ENCODE measurements at regions not wholly inside any gene's neighbourhood (a gene's known extent, or its start where the extent isn't known, plus 50 kb on each side); places are given as distances from the start of the nearest gene placed in this dataset.

DNA sequence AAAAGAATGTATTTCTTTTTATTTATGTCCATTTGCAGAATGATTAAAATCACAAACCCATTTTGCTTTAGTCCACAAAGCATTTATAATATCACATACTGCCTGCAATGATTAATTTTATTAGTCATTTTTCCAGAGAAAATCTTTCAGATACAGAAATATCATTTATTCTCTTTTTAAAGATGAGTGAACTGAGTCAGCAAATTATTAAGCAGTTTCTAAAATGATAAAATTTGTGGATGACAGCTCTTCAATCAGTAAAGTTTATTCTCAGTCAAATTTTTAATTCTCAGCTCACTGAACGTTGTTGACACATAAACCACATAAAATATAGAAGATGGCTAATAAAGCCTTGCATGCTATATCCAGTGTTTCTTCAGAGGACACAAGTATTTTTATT is 485.5 kb downstream of the PRR32 start:
- no CpG with 5 or more reads among the region's 1 CpG for WGBS, 2 experiments (ENCODE audit: extremely low coverage in 2 of 2, insufficient read length in 1 of 2)
- DNase-seq (no peak), ATAC-seq (ENCODE audit: low read depth) (no peak)
- no peak overlapping the region for H3K4me2 ChIP-seq (ENCODE audit: low read depth, low read length)
- TF ChIP-seq SMC3 (IDR thresholded peaks at IDR 0.05; ENCODE audit: low read depth, low read length): no peak
- peak; percentile 78 for TF ChIP-seq MAFK (IDR thresholded peaks at IDR 0.05; ENCODE audit: low read depth, low read length)
- TF ChIP-seq BHLHE40 (IDR thresholded peaks at IDR 0.05; ENCODE audit: low read depth, low read length): no peak
- TF ChIP-seq FOS (IDR thresholded peaks at IDR 0.05; ENCODE audit: low read depth, low read length): no peak
- no peak for TF ChIP-seq POLR2A (IDR thresholded peaks at IDR 0.05; ENCODE audit: low read depth, low read length)
- TF ChIP-seq MXI1 (IDR thresholded peaks at IDR 0.05; ENCODE audit: borderline replicate concordance, low read depth, low read length): no peak
- TF ChIP-seq NFE2L2 (IDR thresholded peaks at IDR 0.05; ENCODE audit: low read depth, low read length): no peak
- intact Hi-C loops (cut with micrococcal nuclease) (no loop called here), dilution Hi-C loops (cut with HindIII; ENCODE audit: low sequenced_read_pairs, unreplicated experiment) (no loop called here), in situ Hi-C loops (cut with MboI; ENCODE audit: low sequenced_read_pairs) (no loop called here)
- no TSS peak for BruUV-seq (replicated peaks)
- H2AK9ac ChIP-seq (replicated peaks; ENCODE audit: low read depth, low read length, poor library complexity): no peak overlapping the region
- H3K27ac ChIP-seq (ENCODE audit: insufficient read depth, low read length): no peak overlapping the region
- H3K4me3 ChIP-seq (ENCODE audit: insufficient read depth, low read depth, low read length): no peak overlapping the region
- no peak overlapping the region for H2AK5ac ChIP-seq (ENCODE audit: low read depth, low read length)
- POLR2A ChIA-PET (ENCODE audit: unreplicated experiment): no interaction called here
- H3K23ac ChIP-seq (ENCODE audit: low read depth, low read length): no peak overlapping the region
- H3K36me3 ChIP-seq (ENCODE audit: control insufficient read depth, insufficient read depth, low read length): no peaks in the 10 kb centered on the region
- CTCF ChIA-PET: no interaction called here
- H4K20me1 ChIP-seq (ENCODE audit: insufficient read depth, low read length): no peaks in the 10 kb centered on the region
- H2BK120ac ChIP-seq (ENCODE audit: low read depth, low read length): no peak overlapping the region
- no peaks in the 10 kb centered on the region for H3K27me3 ChIP-seq (ENCODE audit: control insufficient read depth, insufficient read depth, low read length)
- H3K4ac ChIP-seq (ENCODE audit: low read depth, low read length): no peak overlapping the region
- no peak overlapping the region for H2BK20ac ChIP-seq (ENCODE audit: low read depth, low read length)
- H3K79me1 ChIP-seq (ENCODE audit: low read depth in 1 of 2, low read length in 2 of 2): no peaks in the 10 kb centered on the region
- H2AFZ ChIP-seq (replicated peaks; ENCODE audit: low read length, poor library complexity): no peak overlapping the region
- H4K8ac ChIP-seq (ENCODE audit: low read depth in 2 of 2, low read length in 2 of 2): no peak overlapping the region
- no peaks in the 10 kb centered on the region for H3K9me1 ChIP-seq (ENCODE audit: insufficient read depth, low read length)
- no peak overlapping the region for H3K14ac ChIP-seq (replicated peaks; ENCODE audit: low read depth, low read length)
- no peak overlapping the region for H2BK5ac ChIP-seq (ENCODE audit: low read depth, low read length, poor library complexity, severe bottlenecking)
- H4K91ac ChIP-seq (ENCODE audit: insufficient read depth, low read depth, low read length): no peak overlapping the region
- H3K9me3 ChIP-seq (ENCODE audit: control insufficient read depth, insufficient read depth, low read length): no peaks in the 10 kb centered on the region
- H3K9ac ChIP-seq (ENCODE audit: low read depth, low read length): no peak overlapping the region
- no peak overlapping the region for H3K18ac ChIP-seq (ENCODE audit: low read depth, low read length)
- no peak overlapping the region for H3K56ac ChIP-seq (ENCODE audit: extremely low read depth, insufficient read depth, low read length)
- no peak overlapping the region for H4K5ac ChIP-seq (ENCODE audit: low read depth, low read length)
- H2BK15ac ChIP-seq (ENCODE audit: low read depth, low read length): no peak overlapping the region
- H3K4me1 ChIP-seq (ENCODE audit: control insufficient read depth, insufficient read depth, low read length): no peaks in the 10 kb centered on the region
